H9 (cell line): ENCODE measurements at regions not wholly inside any gene's neighbourhood (a gene's known extent, or its start where the extent isn't known, plus 50 kb on each side); places are given as distances from the start of the nearest gene placed in this dataset.

Experiments used
- DNase-seq: peaks from one replicate; pipeline ENCODE4 v3.0.0-alpha.2; 2017
- H2AFZ ChIP-seq: one replicate; pipeline ENCODE4 v1.6.1; 2013; ENCODE audit warnings: mild to moderate bottlenecking, low read length, control low read depth, moderate library complexity
- H2AK5ac ChIP-seq: 2 replicates; pipeline ENCODE4 v1.6.1; 2013; ENCODE audit warnings: low read length, control low read depth, mixed read lengths; ENCODE audit not compliant: insufficient read length
- H2BK120ac ChIP-seq: one replicate; pipeline ENCODE4 v1.6.1; 2013; ENCODE audit warnings: low read depth, mild to moderate bottlenecking, low read length, control low read depth, inconsistent platforms; ENCODE audit not compliant: poor library complexity, severe bottlenecking
- H2BK12ac ChIP-seq: 2 replicates; pipeline ENCODE4 v1.6.1; 2013; ENCODE audit warnings: low read length, control low read depth, mixed read lengths, low read depth; ENCODE audit not compliant: insufficient read length
- H2BK15ac ChIP-seq: 2 replicates; pipeline ENCODE4 v1.6.1; 2013; ENCODE audit warnings: low read depth, low read length, control low read depth
- H2BK20ac ChIP-seq: one replicate; pipeline ENCODE4 v1.6.1; 2013; ENCODE audit warnings: low read depth, mild to moderate bottlenecking, low read length, control low read depth, inconsistent platforms; ENCODE audit not compliant: poor library complexity, severe bottlenecking
- H2BK5ac ChIP-seq: 2 replicates; pipeline ENCODE4 v1.6.1; 2013; ENCODE audit warnings: low read length, control low read depth, mixed read lengths; ENCODE audit not compliant: insufficient read length
- H3K14ac ChIP-seq: 2 replicates; pipeline ENCODE4 v1.6.1; 2013; ENCODE audit warnings: low read length, control low read depth; ENCODE audit not compliant: insufficient read depth
- H3K18ac ChIP-seq: 2 replicates; pipeline ENCODE4 v1.6.1; 2013; ENCODE audit warnings: low read depth, mild to moderate bottlenecking, mixed read lengths, low read length, control low read depth; ENCODE audit not compliant: insufficient read length
- H3K23ac ChIP-seq: 2 replicates; pipeline ENCODE4 v1.6.1; 2013; ENCODE audit warnings: low read length, control low read depth, mixed read lengths, low read depth; ENCODE audit not compliant: insufficient read length
- H3K23me2 ChIP-seq: 2 replicates; pipeline ENCODE4 v1.6.1; 2013; ENCODE audit warnings: low read depth, mild to moderate bottlenecking, mixed read lengths, low read length, control low read depth; ENCODE audit not compliant: insufficient read length, poor library complexity, severe bottlenecking
- H3K27ac ChIP-seq: 2 replicates; pipeline ENCODE4 v1.5.1; 2013; ENCODE audit warnings: low read length, control low read depth, mixed read lengths, low read depth; ENCODE audit not compliant: insufficient read length
- H3K27me3 ChIP-seq: 2 replicates; pipeline ENCODE4 v1.6.1; 2013; ENCODE audit warnings: low read length, control low read depth, inconsistent platforms; ENCODE audit not compliant: insufficient read depth
- H3K4ac ChIP-seq: 2 replicates; pipeline ENCODE4 v1.6.1; 2013; ENCODE audit warnings: low read depth, mild to moderate bottlenecking, control low read depth, inconsistent platforms, low read length, moderate library complexity
- H3K4me1 ChIP-seq: 2 replicates; pipeline ENCODE4 v1.6.1; 2013; ENCODE audit warnings: low read length, control low read depth, inconsistent platforms; ENCODE audit not compliant: insufficient read depth
- H3K4me2 ChIP-seq: 2 replicates; pipeline ENCODE4 v1.6.1; 2013; ENCODE audit warnings: low read length, control low read depth, mixed read lengths; ENCODE audit not compliant: insufficient read length, insufficient read depth
- H3K56ac ChIP-seq: 2 replicates; pipeline ENCODE4 v1.6.1; 2013; ENCODE audit warnings: low read depth, mild to moderate bottlenecking, mixed read lengths, low read length, control low read depth; ENCODE audit not compliant: insufficient read length
- H3K79me1 ChIP-seq: 2 replicates; pipeline ENCODE4 v1.6.1; 2013; ENCODE audit warnings: low read depth, mild to moderate bottlenecking, moderate library complexity, low read length, control low read depth, inconsistent platforms; ENCODE audit not compliant: insufficient read depth, poor library complexity, severe bottlenecking
- H3K79me2 ChIP-seq: 2 replicates; pipeline ENCODE4 v1.6.1; 2013; ENCODE audit warnings: low read length, control low read depth, inconsistent platforms; ENCODE audit not compliant: insufficient read depth
- H3K9ac ChIP-seq: 2 replicates; pipeline ENCODE4 v1.6.1; 2013; ENCODE audit warnings: low read length, control low read depth, mixed read lengths; ENCODE audit not compliant: insufficient read length; ENCODE audit errors: extremely low read depth
- H3K9me3 ChIP-seq: one replicate; pipeline ENCODE4 v1.6.1; 2013; ENCODE audit warnings: low read depth, low read length, inconsistent platforms; ENCODE audit not compliant: control insufficient read depth
- H3T11ph ChIP-seq: one replicate; pipeline ENCODE4 v1.6.1; 2013; ENCODE audit warnings: mild to moderate bottlenecking, low read length, control low read depth, inconsistent platforms
- H4K20me1 ChIP-seq: one replicate; pipeline ENCODE4 v1.6.1; 2013; ENCODE audit not compliant: control insufficient read depth, insufficient read length, insufficient read depth
- H4K5ac ChIP-seq: 2 replicates; pipeline ENCODE4 v1.6.1; 2013; ENCODE audit warnings: low read depth, mild to moderate bottlenecking, mixed read lengths, low read length, control low read depth; ENCODE audit not compliant: insufficient read length
- H4K8ac ChIP-seq: replicated peaks from 2 replicates; pipeline ENCODE4 v1.6.1; 2013; ENCODE audit warnings: low read length, control low read depth, mixed read lengths, low read depth; ENCODE audit not compliant: insufficient read length
- H4K91ac ChIP-seq: 2 replicates; pipeline ENCODE4 v1.6.1; 2013; ENCODE audit warnings: low read depth, mild to moderate bottlenecking, moderate library complexity, mixed read lengths, low read length, control low read depth; ENCODE audit not compliant: insufficient read length
- H3K27ac Mint-ChIP-seq, 3 experiments: 2 replicates in 2 of 3; 3 replicates in 1 of 3; pipeline ENCODE4 v1.8.0; 2020 to 2021; ENCODE audit warnings: mixed read lengths in 3 of 3, mild to moderate bottlenecking in 1 of 3, moderate library complexity in 1 of 3
- H3K27me3 Mint-ChIP-seq: 2 replicates; pipeline ENCODE4 v1.8.0; 2021; ENCODE audit warnings: low read depth, mild to moderate bottlenecking, moderate library complexity, mixed read lengths
- H3K36me3 Mint-ChIP-seq, 3 experiments: 2 replicates in 2 of 3; 3 replicates in 1 of 3; pipeline ENCODE4 v1.8.0; 2020 to 2021; ENCODE audit warnings: low read depth in 3 of 3, mixed read lengths in 3 of 3; ENCODE audit not compliant: insufficient read depth in 1 of 3
- H3K4me1 Mint-ChIP-seq, 2 experiments: 2 replicates each; pipeline ENCODE4 v1.8.0; 2020; ENCODE audit warnings: mixed read lengths in 2 of 2
- H3K4me3 Mint-ChIP-seq, 2 experiments: 2 replicates in 1 of 2; 3 replicates in 1 of 2; pipeline ENCODE4 v1.8.0; 2020 to 2021; ENCODE audit warnings: mild to moderate bottlenecking in 2 of 2, mixed read lengths in 2 of 2, moderate library complexity in 1 of 2
- H3K9me3 Mint-ChIP-seq, 2 experiments: 2 replicates in 1 of 2; 3 replicates in 1 of 2; pipeline ENCODE4 v1.8.0; 2020; ENCODE audit warnings: mild to moderate bottlenecking in 2 of 2, mixed read lengths in 2 of 2, moderate library complexity in 1 of 2
- WGBS: extraction: QIAGEN DNeasy Blood & Tissue Kit; methylation state at CpG from one replicate; pipeline ENCODE4 v1.1.7; 2013; ENCODE audit warnings: missing lambda C conversion rate, low lambda C conversion rate, mixed read lengths; ENCODE audit not compliant: insufficient read length; ENCODE audit errors: extremely low coverage; 5-methylcytosine and 5-hydroxymethylcytosine counted together
- TF ChIP-seq, protein P1 (sequence below): fragments of 200-600 bp; sonication (generic); conservative IDR thresholded peaks from 3 replicates; pipeline ENCODE4 v1.8.0; 2021; ENCODE audit warnings: antibody characterized with exemption, mild to moderate bottlenecking

GRCh38 chr10:44684661-44685060, 226.5 kb upstream of the TMEM72 start:
- no peak overlapping the region for H3T11ph ChIP-seq
- no peak overlapping the region for H2AK5ac ChIP-seq
- no peak overlapping the region for H4K91ac ChIP-seq
- H4K5ac ChIP-seq, result no peak overlapping the region
- no peaks in the 10 kb centered on the region for H3K27me3 ChIP-seq
- no peaks in the 10 kb centered on the region for H3K79me1 ChIP-seq
- H3K27ac ChIP-seq, result no peak overlapping the region
- no peak for DNase-seq
- H2BK20ac ChIP-seq, result no peak overlapping the region
- H3K14ac ChIP-seq, result no peak overlapping the region
- no peaks in the 10 kb centered on the region for H3K23me2 ChIP-seq
- no peak overlapping the region for H2BK12ac ChIP-seq
- no peaks in the 10 kb centered on the region for H3K9me3 ChIP-seq
- no peak overlapping the region for H3K27ac Mint-ChIP-seq
- H3K4me3 Mint-ChIP-seq, result no peak overlapping the region
- H2BK5ac ChIP-seq, result no peak overlapping the region
- H4K8ac ChIP-seq, result no peak overlapping the region
- TF ChIP-seq, protein P1, sequence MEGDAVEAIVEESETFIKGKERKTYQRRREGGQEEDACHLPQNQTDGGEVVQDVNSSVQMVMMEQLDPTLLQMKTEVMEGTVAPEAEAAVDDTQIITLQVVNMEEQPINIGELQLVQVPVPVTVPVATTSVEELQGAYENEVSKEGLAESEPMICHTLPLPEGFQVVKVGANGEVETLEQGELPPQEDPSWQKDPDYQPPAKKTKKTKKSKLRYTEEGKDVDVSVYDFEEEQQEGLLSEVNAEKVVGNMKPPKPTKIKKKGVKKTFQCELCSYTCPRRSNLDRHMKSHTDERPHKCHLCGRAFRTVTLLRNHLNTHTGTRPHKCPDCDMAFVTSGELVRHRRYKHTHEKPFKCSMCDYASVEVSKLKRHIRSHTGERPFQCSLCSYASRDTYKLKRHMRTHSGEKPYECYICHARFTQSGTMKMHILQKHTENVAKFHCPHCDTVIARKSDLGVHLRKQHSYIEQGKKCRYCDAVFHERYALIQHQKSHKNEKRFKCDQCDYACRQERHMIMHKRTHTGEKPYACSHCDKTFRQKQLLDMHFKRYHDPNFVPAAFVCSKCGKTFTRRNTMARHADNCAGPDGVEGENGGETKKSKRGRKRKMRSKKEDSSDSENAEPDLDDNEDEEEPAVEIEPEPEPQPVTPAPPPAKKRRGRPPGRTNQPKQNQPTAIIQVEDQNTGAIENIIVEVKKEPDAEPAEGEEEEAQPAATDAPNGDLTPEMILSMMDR, result no peak
- no peaks in the 10 kb centered on the region for H3K27me3 Mint-ChIP-seq
- H2BK15ac ChIP-seq, result no peak overlapping the region
- no peaks in the 10 kb centered on the region for H3K9me3 Mint-ChIP-seq
- H2BK120ac ChIP-seq, result no peak overlapping the region
- no peak overlapping the region for H3K9ac ChIP-seq
- H3K4me1 ChIP-seq, result no peaks in the 10 kb centered on the region; the same call in 1 of the 2 replicates
- peaks cover 0 to 6% of the 10 kb centered on the region in 2 experiments; a peak in 2 of 4 replicates for H3K4me1 Mint-ChIP-seq
- H3K79me2 ChIP-seq, result no peaks in the 10 kb centered on the region
- no peaks in the 10 kb centered on the region for H4K20me1 ChIP-seq
- no CpG with 5 or more reads among the region's 2 CpGs for WGBS
- H3K4me2 ChIP-seq, result no peak overlapping the region
- H3K23ac ChIP-seq, result no peak overlapping the region
- H3K18ac ChIP-seq, result no peak overlapping the region
- H3K36me3 Mint-ChIP-seq, result no peaks in the 10 kb centered on the region
- H3K56ac ChIP-seq, result no peak overlapping the region
- no peak overlapping the region for H2AFZ ChIP-seq
- H3K4ac ChIP-seq, result no peak overlapping the region
